NAMALWA (cell line): ENCODE measurements at regions not wholly inside any gene's neighbourhood (a gene's known extent, or its start where the extent isn't known, plus 50 kb on each side); places are given as distances from the start of the nearest gene placed in this dataset.
"Not testable (repeated sequence)": the region's sequence is repeated elsewhere in the genome, so short reads cannot be mapped to it uniquely, and the experiment has no call there.

Source experiments
- DNase-seq: peaks from one replicate; pipeline ENCODE4 v3.0.0-alpha.2; 2015; ENCODE audit warnings: low spot score

DNA sequence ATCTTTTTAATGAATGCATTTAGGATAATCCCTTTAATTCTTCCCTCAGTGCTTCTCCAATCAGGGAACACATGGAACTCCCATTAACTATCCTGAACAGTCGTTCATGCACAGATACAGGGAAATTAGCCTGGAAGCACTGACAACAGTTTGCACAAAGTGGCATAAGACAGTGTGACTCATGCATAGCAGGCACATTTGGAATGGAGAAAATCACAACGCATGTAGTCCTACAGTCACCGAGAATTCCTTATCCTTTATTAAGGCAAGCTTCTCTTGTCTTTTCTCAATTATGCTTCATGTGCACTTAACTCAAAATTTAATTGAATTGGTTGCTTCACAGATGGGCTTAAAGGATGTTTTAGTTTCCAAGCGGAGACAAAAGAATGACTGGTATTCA lies 155.0 kb upstream of the CRBN start:
- no peak for DNase-seq

DNA sequence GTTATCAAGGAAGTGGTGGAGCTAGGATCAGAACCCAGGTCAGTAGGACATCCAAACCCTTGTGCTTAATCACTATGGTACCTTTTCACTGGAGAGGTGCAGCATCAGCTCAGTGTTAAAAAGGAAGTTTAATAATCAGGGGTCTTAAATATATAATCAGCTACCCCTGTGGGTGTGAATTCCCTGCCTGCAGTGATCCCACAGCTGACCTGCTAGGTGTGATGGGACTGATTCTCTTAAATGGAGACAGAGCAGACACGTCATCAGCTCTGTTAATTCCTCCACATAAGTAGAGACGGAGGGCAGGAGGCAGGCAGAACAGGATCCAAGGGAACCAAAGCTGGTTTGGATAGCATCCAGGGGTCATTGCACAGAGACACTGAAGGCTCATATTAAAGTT lies 154.1 kb upstream of the CRBN start:
- no peak for DNase-seq

DNA sequence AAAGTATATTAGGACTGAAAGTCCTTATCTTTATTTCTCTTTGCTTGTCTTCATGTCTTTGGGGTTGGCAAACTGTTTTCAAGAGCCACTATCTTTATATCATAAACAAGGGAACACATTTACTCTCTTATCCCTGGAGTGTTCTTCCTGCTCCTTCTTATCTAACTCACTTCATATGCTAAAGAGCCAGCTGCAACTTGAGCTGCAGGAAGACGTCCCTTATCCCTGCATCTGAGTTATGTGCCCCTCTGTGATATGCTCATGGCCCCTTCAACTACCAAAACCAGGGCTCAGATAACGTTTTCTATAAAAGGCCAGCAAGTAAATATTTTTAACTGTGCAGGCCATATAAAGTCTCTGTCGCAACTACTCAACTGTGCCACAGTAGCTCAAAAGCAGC lies 137.0 kb upstream of the CRBN start:
- DNase-seq: no peak

DNA sequence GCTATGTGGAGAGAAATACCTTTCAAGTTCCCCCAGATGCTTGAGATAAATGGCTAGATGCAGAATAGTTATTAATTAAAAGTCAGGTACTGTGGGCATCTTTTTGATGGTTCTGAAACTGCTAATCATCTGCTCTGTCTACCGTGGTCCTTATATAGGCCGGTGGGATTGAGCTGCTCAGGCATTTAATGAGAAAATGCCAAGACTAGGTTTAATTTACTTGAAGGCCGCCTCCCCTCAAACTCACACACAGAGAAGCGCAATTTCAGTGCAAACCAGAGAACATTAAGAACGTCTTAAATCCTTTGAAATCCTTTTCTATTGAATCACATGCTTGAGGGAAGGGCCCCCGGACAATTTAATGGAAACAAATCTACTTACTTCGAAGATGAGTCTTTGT lies 136.4 kb upstream of the CRBN start:
- no peak for DNase-seq

DNA sequence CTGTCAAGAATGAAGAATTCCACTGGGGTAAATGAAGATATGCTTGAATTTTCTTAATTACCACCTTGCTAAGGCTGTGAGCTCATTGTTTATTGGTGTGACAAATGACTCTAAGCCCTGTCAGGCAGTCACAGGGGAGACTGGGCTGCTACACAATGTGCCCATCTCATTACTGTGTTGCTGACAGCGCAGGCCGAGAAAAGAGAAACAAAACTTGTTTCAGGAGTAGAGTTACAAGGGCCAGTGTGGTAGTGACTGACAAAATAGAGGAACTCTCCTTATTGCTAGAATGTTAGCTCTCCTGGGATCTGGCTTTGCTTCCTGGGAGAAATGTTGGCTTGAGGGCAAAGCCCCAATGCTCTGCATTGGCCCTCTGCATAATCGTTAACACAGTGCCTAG lies 130.4 kb upstream of the CRBN start:
- DNase-seq: no peak

DNA sequence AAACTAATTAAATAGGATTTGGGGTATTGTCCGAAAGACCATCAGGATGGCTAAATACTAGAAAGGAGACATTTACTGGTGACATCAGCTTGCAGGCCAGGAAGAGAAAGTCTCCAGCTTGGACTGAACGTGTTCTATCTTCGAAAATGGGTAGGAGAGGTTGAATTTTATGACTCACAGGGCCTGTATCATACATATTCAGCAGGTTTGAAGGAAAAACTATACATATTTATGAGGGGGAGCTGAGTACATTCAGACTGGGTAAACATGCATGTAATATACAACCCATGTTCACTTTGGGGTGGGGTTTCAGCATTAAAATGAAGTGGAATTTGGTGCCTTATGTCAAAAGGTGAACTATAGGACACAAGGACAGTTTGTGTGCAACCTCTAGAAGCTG lies 129.3 kb upstream of the CRBN start:
- DNase-seq: no peak

DNA sequence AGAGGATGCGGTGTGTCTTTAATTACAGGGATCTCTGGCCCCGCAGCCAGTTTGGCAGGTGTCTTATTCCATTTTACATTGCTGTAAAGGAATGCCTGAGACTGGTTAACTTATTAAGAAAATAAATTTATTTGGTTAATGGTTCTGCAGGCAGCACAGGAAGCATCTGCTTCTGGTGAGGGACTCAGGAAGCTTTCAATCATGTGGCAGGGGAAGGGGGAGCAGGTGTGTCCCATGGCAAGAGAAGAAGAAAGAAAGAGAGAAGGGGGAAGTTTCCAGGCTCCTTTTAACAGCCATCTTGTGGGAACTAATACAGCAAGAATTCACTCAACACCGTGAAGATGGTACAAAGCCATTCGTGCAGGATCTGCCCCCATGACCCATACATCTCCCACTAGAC lies 128.0 kb upstream of the CRBN start:
- no peak for DNase-seq

DNA sequence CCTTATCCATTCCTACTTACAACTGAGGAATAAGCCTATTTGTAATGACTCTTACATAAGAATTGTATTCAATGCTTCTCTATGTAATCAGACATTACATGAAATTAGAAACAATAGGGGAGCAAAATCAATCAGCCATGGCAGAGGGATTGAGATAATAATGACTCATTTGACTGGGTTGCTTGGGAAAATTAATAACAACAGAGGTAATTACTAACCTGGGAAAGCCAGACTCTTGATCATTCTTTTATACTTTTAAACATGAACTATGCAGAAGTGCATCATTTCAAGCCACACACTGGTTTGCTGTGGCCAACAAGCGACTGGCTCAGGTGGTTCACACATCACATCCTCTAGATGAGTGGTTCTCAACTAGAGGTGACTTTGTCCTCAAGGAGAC lies 126.3 kb upstream of the CRBN start:
- DNase-seq: no peak

DNA sequence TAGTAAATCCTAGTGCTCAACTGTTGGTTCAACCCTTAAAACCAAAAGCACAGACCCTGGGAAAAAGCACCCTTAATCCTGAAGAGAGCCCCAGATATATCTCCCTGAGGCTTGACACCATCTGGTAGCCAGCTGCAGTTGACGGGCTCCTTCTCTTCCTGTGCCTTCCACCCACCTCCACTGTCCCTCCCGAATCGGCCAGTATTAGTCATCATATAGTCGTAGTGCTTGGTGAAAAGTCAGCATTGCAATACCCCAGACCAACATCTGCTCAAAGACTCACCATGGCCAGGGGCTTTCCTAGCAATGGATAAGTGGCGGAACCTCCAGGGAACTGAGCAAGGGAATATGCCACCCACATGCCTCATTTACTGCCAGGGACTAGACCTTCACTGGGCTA lies 125.6 kb upstream of the CRBN start:
- DNase-seq: no peak

DNA sequence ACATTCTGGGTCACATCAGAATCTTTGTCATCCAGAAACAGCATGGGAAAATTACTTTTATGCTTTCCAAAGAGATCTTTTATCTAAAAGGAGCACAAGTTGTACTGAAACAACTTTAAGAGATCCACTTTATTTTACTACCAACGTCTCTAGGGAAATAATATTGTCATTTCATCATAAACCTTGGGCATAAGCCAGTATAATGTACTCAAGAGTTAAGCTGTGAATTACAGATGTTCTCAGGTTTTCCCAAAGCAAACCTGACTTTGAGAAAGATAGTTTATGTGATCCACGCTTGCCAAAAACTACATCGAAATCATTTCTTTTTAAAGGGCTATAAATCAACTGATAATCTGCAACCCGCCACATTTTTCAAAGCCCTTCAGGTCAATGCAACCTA lies 124.1 kb upstream of the CRBN start:
- DNase-seq: no peak

DNA sequence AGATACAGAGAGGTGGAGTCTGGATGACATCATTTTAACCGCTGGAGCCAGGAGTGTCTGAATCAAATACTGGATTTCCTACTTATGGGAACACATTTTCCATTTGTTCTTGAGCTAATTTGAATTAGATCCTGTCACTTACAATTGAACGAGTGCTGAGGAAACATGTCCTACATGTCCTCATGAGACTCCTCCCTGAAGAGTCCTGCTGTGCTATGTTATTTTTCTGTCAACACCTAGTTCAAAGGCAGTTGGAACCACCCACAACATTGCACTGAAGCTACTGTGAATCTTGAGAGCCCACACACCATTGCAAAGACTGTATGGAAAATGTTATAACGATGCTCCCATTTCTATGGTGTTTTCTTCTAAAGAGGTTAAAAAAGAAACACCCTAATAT lies 123.5 kb upstream of the CRBN start:
- no peak for DNase-seq

DNA sequence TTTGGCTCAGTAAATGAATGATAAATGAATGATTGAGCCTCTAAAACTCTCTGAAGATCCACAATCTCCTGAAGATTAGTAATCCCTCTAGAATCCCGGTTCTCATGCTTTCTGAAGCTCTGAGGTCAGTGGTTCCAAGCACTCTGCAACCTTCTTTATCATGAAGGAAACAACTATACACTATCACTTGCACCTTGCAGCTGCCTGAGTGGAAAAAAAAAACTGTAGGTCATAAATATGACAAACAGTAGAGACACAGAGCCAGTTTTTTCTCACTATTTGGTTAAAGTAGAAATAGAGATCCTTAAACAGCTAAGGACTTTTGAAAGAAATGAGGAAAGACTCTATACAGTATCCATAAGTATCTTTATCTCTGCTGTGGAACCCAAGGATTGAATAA lies 122.0 kb upstream of the CRBN start:
- DNase-seq: no peak

DNA sequence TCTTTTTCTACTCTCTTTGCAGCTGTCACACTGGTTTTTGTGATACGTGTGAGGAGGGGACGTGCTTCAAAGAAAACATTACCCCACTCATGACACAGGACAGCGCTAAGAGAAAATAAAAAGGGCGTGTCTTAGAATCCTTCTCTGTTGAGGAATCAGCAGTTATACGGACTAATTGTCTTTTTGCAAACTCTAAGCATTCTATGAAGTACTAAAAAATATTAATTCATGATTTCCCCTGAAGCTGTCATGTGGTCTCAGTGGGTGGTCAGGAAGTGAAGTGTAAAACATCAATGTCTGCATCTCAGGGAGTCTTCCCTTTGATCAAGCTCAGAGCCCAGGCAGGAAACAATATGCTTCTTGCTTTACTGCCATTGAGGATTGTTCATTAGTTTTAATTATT lies 117.5 kb upstream of the CRBN start:
- no peak for DNase-seq

DNA sequence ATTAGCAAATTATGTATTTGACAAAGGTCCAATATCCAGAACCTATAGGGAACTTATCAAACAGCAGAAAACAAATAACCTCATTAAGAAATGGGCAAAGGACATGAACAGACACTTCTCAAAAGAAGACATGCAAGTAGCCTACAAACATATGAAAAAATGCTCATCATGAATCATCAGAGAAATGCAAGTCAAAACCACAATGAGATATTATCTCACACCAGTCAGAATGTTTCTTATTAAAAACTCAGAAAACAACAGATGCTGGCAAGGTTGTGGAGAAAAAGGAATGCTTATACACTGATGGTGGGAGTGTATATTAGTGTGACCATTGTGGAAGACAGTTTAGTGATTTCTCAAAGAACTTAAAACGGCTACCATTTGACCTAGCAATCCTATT lies 116.1 kb upstream of the CRBN start:
- DNase-seq: no peak

DNA sequence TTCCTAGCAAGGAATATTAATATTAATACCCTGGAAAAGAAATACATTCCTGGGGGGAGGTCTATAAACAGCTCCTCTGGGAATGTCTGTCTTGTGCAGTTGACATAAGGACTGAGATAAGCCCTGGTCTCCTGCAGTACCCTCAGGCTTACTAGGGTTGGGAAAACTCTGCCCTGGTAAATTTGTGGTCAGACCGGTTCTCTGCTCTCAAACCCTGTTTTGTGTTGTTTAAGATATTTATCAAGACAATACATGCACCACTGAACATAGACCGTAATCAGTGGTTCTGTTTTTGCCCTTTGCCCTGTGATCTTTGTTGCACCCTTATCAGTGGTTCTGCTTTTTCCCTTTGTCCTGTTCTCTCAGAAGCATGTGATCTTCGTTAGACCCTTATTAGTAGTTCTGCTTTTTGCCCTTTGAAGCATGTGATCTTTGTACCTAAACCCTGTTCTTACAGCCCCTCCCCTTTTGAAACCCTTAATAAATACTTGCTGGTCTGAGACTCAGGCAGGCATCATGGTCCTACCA lies 112.3 kb upstream of the CRBN start:
- not testable (repeated sequence) for DNase-seq

DNA sequence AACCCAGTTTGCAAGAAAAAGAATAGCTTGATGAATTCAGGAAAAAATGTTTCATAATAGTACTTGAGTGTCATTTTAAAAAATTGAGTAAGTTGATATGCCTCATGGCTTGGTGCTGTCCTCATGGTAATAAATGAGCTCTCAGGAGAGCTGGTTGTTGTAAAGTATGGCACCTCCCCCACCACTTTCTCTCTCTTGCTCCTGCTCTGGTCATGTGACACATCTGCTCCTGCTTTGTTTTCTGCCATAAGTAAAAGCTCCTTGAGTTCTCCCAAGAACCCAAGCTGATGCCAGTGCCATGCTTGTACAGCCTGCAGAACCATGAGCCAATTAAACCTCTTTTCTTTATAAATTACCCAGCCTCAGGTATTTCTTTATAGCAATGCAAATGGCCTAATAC lies 108.8 kb upstream of the CRBN start:
- no peak for DNase-seq

DNA sequence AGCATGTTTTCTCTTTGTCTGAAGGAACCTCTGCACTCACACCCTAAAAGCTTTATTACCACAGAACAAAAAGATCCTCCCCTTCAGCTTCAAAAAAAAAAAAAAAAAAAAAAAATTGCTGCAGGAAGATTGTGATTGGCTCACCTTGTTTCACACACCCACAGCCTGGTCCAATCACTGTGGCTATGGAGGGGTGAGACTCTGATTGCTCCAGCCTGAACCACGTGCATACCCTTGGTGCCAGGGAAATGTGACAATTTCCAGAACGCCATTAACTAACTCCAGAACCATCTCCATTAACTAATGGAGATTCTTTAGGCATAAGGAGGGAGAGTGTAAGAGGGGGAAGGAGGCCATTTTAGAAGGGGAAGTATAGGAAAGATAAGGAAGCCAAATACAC lies 106.5 kb upstream of the CRBN start:
- peak; percentile 36 for DNase-seq

DNA sequence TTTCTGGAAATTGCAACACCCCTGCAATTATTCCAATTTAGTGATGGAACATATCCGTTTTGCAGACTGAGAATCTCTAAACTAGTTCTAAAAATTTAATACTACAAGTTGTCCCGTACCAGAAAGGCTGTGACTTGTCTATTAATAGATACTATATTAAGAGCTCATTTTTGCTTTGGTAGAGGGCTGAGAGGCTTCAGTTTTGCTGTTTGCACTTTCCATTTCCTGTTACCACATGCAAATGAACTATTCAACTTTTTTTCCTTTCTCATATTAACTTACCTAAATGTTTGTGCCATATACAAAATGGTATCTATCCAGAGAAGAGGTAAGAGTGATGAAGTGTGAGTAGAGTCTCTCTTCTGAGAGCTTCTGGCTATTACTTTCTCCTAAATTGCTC lies 101.5 kb upstream of the CRBN start:
- no peak for DNase-seq

DNA sequence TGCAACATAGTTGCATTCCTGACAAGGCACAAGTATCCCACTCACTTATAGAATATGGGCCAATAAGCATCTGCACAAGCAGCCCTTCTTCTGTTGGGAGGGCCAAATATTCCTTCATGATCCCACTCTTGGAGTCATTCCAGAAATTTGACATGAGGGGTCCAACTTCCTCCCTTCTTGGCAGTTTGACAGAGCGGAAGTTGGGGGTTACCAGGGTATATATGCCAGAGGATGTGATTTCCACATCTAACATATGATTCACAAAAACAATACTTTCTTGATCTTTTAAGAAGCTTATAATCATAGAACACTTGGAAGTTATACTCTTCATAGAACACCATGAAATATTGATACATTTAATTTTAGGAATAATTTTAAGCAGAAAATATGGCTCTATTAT lies 100.9 kb upstream of the CRBN start:
- no peak for DNase-seq

DNA sequence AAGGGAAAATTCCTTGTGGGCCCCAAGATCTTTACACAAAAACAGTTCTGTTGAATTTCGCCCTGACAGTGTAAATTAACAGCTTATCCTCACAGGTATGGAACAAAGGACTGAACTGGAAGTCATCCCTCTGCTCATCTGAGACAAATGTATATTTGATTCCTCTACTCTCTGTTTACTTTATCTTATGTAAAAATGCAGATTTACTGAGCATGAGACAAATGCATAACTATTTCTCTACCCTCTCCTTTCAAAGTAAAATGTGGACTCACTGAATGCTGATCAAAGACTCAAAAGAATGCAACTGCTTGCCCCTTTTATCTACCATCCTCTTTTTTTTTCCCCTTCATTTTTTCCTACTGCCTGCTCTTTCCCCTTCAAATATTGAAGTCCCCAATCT lies 98.6 kb upstream of the CRBN start:
- DNase-seq: no peak

DNA sequence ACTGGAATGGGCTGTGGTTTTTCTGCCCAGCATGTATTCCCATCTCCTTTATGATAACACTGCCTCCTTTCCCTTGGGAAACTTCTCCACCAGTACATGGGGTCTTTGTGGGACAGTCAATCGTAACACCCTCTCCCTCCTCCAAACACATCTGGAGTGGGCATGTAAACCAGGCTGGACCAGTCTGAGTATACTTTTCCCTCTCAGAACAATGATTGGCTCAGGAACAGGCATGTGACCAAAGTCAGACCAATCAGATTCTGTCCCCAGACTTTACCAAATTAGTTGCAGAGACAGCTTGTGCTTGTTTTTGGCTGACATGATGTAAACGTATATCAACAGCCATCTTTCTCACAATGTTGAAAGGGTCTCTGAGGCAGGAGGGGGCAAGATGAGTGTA lies 97.1 kb upstream of the CRBN start:
- DNase-seq: no peak

DNA sequence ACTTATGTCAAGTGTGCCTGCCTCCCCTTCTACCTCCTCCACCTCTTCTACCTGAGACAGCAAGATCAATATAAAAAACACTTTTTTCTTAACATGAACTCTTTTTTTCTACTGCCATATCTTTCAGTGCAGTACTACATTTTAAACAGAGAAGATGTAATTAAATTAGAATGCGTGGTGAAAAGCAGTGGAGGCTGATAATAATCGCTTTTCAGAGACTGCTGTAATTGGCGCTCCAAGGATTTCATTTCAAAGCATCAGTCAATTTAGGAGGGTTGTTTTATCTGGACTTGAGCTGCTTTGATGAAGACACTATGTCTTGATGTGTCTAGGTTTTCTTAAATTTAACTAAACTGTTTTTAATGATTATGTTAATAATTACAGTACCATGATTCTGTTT lies 85.3 kb upstream of the CRBN start:
- no peak for DNase-seq

DNA sequence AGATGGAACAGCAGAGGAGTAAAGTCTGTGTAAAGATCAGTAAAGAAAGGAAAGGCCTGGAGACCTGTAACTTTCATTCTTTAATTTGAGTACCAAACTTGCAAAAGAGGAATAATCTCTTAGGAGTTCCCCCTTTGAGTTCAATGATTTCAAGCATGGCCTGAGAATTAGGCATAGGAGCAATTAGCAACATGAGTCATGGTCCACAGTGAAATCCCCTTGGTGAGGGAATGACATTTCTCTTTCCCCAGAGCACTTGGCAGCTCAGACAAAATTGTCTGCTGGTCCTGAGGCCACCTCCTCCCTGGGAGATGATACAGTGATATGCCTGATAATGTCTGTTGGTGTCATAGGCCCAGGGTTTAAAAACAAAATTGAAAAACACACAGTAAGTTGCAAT lies 81.4 kb upstream of the CRBN start:
- DNase-seq: no peak

DNA sequence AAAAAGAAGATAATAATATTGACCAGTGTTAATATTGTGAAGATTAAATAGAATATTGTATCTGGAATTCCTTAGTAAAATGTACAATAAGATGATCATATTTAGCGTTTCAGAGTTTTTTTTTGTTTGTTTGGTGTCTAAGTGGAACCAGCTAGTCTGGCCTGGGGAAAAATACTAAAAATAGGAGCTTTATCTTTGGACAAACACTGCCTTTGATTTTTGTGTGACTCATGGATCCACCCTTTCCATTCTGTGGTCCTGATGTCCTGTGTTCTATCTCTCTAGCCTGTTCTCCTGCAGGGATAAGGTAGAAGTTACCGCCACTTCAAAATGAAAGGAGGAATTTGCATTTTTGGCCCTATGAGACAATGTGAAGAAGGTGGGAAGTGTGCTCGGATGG lies 79.7 kb upstream of the CRBN start:
- no peak for DNase-seq

DNA sequence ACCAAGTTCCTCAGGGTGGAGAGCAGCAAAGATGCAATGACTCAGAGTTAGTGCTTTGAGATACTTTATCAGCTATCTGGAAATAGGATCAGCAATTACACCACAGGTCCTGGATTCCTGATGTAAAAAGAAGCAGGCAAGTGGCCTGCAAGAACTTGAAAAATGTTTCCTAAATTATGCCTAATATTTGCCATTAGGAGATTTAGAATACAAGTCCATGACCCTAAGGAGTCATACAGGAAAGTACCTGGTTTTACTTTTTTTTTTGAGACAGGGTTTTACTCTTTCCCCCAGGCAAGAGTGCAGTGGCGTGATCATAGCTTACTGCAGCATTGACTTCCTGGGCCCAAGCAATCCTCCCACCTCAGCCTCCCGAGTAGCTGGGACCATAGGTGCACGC lies 78.8 kb upstream of the CRBN start:
- no peak for DNase-seq
